LNCAP (cell line): ENCODE measurements at regions not wholly inside any gene's neighbourhood (a gene's known extent, or its start where the extent isn't known, plus 50 kb on each side); places are given as distances from the start of the nearest gene placed in this dataset.

Source experiments
- CTCF ChIP-seq: fragments of 450-650 bp; IDR thresholded peaks from 2 replicates; pipeline ENCODE4 v1.5.1; 2017; ENCODE audit warnings: mild to moderate bottlenecking

GRCh38 chr6:74638412-74638811, 567.4 kb downstream of the COL12A1 start:
- TF ChIP-seq CTCF, result no peak

- TF ChIP-seq CTCF, result no peak
Observed at GRCh38 chr6:74632196-74632875, 573.5 kb downstream of the COL12A1 start.

- TF ChIP-seq CTCF, result no peak
Observed at GRCh38 chr6:74631564-74631963, 574.3 kb downstream of the COL12A1 start.

GRCh38 chr6:74626288-74626687, 579.6 kb downstream of the COL12A1 start:
- TF ChIP-seq CTCF, result no peak

GRCh38 chr6:74623027-74623426, 582.8 kb downstream of the COL12A1 start:
- no peak for TF ChIP-seq CTCF

GRCh38 chr6:74611220-74611619, 594.6 kb downstream of the COL12A1 start:
- no peak for TF ChIP-seq CTCF

GRCh38 chr6:74610352-74610751, 595.5 kb downstream of the COL12A1 start:
- no peak for TF ChIP-seq CTCF

- no peak for TF ChIP-seq CTCF
Observed at GRCh38 chr6:74609871-74610270, 596.0 kb downstream of the COL12A1 start.
